SU-DHL-6 (cell line): ENCODE measurements at regions not wholly inside any gene's neighbourhood (a gene's known extent, or its start where the extent isn't known, plus 50 kb on each side); places are given as distances from the start of the nearest gene placed in this dataset.

ENCODE experiments used
- CTCF ChIP-seq: fragments of 200-600 bp; sonication (generic); IDR thresholded peaks from one replicate; pipeline ENCODE4 v1.5.1; 2017; ENCODE audit warnings: antibody characterized with exemption, mild to moderate bottlenecking, low read length, moderate library complexity; ENCODE audit not compliant: insufficient read depth, poor library complexity, severe bottlenecking
- EZH2phosphoT487 ChIP-seq: fragments of 200-600 bp; sonication (generic), shearing (Covaris generic); conservative IDR thresholded peaks from 2 replicates; pipeline ENCODE4 v1.6.1; 2018; ENCODE audit warnings: mild to moderate bottlenecking, antibody characterized with exemption, low read length, moderate library complexity, mixed read lengths

GRCh38 chrX:13175056-13175455 lies 130.6 kb upstream of the FAM9C start:
- no peak for TF ChIP-seq CTCF
- TF ChIP-seq EZH2phosphoT487, result no peak
